ENCODE measurements at regions not wholly inside any gene's neighbourhood (a gene's known extent, or its start where the extent isn't known, plus 50 kb on each side); places are given as distances from the start of the nearest gene placed in this dataset.

- no peak for DNase-seq (ENCODE audit: extremely low spot score, insufficient read length, low read depth)
- FAIRE-seq, result peak; percentile 57
Observed at GRCh38 chr20:6715401-6715941, 52.0 kb upstream of the BMP2 start.

DNA sequence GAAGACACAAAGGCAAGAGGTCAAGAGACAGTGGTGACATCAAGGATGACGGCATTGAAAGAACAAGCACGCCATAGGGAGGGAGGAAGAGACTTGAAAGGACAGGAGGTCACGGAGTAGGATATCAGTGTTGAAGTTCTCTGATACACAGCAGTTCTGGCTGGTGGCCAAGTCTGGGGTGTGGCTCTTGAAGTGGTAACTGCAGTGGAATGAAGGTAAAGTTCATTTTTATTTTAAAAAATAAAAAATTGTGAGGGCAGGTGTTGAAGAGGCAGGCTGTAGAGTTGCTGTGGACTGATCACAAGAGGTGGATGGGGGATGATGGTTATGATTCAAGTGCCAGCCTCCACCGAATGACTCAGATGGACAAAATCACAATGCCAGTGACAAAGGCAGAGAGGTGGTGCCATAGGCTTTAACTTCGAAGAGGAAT lies 53.2 kb upstream of the BMP2 start:
- FAIRE-seq (no peak), DNase-seq (ENCODE audit: extremely low spot score, insufficient read length, low read depth) (no peak)

GRCh38 chr20:6711951-6712649 lies 55.4 kb upstream of the BMP2 start:
- DNase-seq (ENCODE audit: extremely low spot score, insufficient read length, low read depth), result no peak
- no peak for FAIRE-seq

DNA sequence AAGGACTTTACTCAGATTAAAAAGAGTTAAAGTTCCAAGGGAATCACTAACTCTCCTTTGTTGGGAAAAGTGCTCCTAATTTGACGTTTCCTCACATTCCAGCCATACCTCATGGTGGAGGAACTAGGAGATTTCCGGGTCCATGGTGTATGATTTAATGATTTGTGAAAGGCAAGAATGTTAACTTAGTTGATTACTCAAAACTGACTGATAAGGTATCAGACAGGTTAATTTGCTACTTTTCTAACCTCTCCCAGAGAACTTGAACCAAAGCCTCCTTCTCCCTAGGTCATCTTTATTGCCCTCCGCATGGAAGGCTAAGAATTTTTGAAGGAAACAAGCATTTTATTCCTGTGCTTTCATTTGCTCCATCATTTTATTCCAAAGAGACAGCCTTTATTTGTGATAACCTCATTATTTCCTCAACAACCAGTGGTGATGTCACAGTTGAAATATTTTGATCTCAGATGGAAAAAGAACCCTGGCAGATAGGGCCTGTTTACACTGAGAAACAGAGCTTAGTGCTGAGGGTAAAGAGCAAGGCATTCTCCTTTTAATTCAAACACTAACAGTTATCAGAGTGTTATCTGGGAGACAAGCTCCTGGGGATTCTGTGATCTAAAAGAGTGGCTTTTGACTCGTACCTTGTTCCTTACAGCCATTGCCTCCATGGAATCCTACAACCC lies 57.4 kb upstream of the BMP2 start:
- FAIRE-seq (no peak), DNase-seq (ENCODE audit: extremely low spot score, insufficient read length, low read depth) (no peak)

- no peak for DNase-seq (ENCODE audit: extremely low spot score, insufficient read length, low read depth)
- no peak for FAIRE-seq
Observed at GRCh38 chr20:6708010-6708409, 59.5 kb upstream of the BMP2 start.

- FAIRE-seq (no peak), DNase-seq (ENCODE audit: extremely low spot score, insufficient read length, low read depth) (no peak)
Observed at GRCh38 chr20:6707321-6707831, 60.1 kb upstream of the BMP2 start.

- DNase-seq (ENCODE audit: extremely low spot score, insufficient read length, low read depth) (no peak), FAIRE-seq (no peak)
Observed at GRCh38 chr20:6705926-6706548, 61.4 kb upstream of the BMP2 start.

DNA sequence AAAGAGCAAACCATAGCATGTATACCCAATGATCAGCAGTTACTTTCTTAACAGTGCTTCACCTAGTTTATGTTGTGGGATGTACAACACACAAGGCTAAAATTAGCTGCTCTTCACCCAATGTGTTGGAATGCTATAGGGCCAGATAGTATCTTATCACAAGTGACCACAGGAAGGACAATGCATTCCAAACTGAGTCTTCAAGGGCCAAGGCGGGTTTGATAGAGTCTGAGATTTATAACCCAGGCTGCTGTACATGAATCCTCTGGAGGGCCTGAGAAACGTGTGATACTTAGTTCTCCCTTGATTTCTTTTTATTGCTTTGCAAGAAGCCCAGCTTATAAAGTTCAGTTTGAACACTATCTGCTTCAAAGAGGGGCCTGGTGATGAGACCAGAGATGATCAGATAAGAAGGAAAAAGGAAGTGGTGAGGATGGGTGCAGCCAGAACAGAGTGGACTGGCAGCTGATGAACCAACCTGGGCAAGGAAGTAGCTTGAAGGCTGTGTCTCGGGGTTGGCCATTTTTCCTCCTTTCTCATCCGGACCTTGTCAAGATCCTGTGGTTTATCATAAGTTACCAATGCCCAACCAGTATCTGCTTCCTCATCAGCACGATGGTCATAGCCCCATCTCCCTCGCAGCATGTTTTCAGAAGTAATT lies 62.2 kb upstream of the BMP2 start:
- DNase-seq (ENCODE audit: extremely low spot score, insufficient read length, low read depth) (no peak), FAIRE-seq (no peak)

- DNase-seq (ENCODE audit: extremely low spot score, insufficient read length, low read depth) (no peak), FAIRE-seq (peak; percentile 38)
Observed at GRCh38 chr20:6704132-6704861, 63.2 kb upstream of the BMP2 start.

- FAIRE-seq (no peak), DNase-seq (ENCODE audit: extremely low spot score, insufficient read length, low read depth) (no peak)
Observed at GRCh38 chr20:6703656-6704055, 63.8 kb upstream of the BMP2 start.

DNA sequence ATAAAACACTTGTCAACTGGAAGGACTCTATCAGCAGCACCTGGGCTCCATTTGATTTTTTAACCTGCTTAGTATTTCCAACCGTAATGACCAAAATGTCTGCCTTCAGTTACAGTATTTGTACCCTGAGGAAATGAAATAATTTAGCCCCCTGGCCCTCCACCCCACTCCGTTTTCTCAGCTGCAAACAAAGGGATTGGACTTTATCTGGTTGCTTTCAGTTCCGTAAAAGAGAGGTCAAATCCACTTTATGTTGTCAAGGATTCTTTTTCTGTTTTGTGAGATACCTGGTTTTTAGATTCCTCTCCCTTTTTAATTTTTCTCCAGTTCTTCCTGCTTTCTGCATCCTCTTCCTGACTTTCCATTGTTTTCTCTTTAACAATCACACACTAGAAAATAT lies 64.4 kb upstream of the BMP2 start:
- DNase-seq (ENCODE audit: extremely low spot score, insufficient read length, low read depth) (no peak), FAIRE-seq (no peak)

DNA sequence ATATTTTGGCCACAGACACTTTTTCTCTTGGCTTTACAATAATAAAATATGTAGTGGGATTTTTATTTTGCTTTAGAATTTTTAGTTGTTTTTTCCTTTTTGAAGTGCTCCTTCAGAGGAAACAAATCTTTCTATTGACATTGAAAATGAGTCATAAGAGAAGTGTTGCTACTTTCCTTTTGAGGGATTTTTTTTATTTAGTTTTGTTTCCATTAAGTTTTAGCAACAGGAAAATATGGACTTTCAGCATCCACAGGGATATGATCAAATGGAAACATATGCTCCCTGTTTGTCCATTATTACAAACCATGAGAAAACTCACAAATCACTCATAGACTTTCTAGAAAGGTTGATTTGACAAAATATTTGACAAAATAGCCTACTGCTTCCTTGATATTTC lies 65.3 kb upstream of the BMP2 start:
- DNase-seq (ENCODE audit: extremely low spot score, insufficient read length, low read depth) (no peak), FAIRE-seq (no peak)

- DNase-seq (ENCODE audit: extremely low spot score, insufficient read length, low read depth) (no peak), FAIRE-seq (peak; percentile 24)
Observed at GRCh38 chr20:6700563-6701329, 66.7 kb upstream of the BMP2 start.

- FAIRE-seq (no peak), DNase-seq (ENCODE audit: extremely low spot score, insufficient read length, low read depth) (no peak)
Observed at GRCh38 chr20:6699921-6700562, 67.4 kb upstream of the BMP2 start.

DNA sequence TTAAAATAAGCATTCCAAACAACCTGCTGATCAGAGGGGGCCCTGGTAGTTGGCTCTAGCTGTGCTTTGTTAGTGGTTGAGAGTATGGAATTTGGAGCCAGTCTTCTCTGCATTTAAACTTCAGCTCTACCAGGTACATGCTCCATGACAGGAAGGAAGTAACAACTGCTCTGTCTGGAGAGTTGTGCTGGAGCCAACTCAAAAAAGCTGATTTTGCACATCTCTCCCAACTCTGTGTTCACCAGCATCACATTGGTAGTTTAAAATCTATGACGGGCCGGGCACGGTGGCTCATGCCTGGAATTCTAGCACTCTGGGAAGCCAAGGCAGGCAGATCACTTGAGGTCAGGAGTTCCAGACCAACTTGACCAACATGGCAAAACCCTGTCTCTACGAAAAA lies 68.8 kb upstream of the BMP2 start:
- FAIRE-seq, result no peak
- no peak for DNase-seq (ENCODE audit: extremely low spot score, insufficient read length, low read depth)

GRCh38 chr20:6698056-6698455 lies 69.4 kb upstream of the BMP2 start:
- FAIRE-seq (no peak), DNase-seq (ENCODE audit: extremely low spot score, insufficient read length, low read depth) (no peak)

DNA sequence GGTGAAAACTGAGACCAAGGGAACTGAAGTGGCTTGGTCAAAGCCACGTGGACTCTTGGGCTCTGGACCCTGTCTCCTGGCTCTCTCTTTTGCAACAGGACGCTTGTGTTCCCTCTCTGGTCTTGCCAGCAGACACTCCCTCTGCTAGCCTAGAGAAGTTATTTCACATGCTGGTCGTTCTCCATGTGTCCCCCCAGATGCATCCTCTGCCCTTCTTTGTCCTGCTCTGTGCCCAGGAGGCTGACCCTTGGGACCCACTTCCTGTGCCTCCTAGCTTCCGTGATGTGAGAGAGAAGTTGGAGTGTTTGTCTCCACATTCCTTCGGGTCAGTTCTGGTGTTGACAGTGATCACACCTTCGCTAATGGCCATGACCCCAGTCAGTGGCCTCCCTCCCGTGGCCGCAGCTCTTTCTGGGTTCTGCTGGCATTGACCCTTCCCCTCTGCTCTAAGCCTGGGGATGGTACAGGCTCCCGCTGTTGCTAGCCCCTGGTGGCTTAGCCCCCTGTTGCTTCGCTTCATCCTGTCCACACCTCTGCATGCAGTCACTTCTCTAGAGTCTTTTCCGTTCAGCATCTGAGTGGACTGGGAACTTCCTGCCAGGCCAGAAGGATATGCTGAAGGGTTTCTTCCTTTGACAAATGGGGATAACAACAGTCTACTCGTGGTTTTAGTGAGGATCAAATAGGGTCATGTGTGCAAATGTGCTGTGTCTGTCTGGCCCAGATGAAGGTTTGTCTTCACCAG lies 70.1 kb upstream of the BMP2 start:
- no peak for FAIRE-seq
- DNase-seq (ENCODE audit: extremely low spot score, insufficient read length, low read depth), result no peak

DNA sequence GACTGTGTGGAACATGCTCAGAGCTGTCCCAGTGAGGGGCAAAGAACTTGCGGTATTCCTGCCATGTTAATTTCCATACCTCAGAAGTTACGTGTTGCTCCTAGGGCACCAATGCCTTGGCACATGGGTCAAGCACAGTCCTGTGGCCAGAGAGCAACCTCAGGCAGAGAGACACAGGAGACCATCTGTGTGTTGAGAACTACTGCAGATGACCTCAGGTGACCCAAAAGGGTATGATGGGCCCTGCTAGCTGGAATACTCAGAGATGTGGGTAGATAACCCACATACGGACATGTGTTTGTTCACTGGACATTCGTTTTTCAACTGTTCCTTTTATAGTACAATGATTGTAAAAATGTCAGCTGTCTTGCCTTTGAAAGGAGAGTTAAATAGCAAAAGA lies 71.5 kb upstream of the BMP2 start:
- no peak for DNase-seq (ENCODE audit: extremely low spot score, insufficient read length, low read depth)
- FAIRE-seq, result no peak

Measured in GM18507 (cell line).